HepG2 (cell line): ENCODE measurements at regions not wholly inside any gene's neighbourhood (a gene's known extent, or its start where the extent isn't known, plus 50 kb on each side); places are given as distances from the start of the nearest gene placed in this dataset.
A peak's percentile ranks its signal among the peaks of the same experiment; 100 is the strongest.

Source experiments
- ATAC-seq: fragments of 200-7000 bp; cut with Tn5 transposase; 3 replicates; pipeline ENCODE4 v1.9.1; 2020; ENCODE audit warnings: mild to moderate bottlenecking, moderate library complexity
- BruUV-seq: library from RNA; stranded (reverse); fragments of 400-500 nt; replicated peaks from 2 replicates; lab custom pipeline; 2021; lab: Mats Ljungman, UMichigan
- CTCF ChIA-PET: fragments of 300-600 bp; formaldehyde crosslinking; extraction: SDS; loops from one replicate; lab custom pipeline; 2021; ENCODE audit warnings: low total read pairs, inconsistent platforms, low intra/inter-chr PET ratio; lab: Yijun Ruan, JAX
- POLR2A ChIA-PET: fragments of 350-600 bp; sonication (Branson Sonifier 250); formaldehyde crosslinking; loops from one replicate; lab custom pipeline; 2020; ENCODE audit warnings: antibody characterized with exemption, inconsistent platforms; lab: Yijun Ruan, JAX
- DNase-seq: peaks from one replicate; pipeline ENCODE4 v3.0.0-alpha.2; 2015; ENCODE audit warnings: low spot score
- FAIRE-seq: peaks from 3 replicates; lab custom pipeline; 2011; peaks lifted over from hg19 to GRCh38; lab: Jason Lieb, UNC
- H2AFZ ChIP-seq: one replicate; pipeline ENCODE4 v1.6.1; 2011; ENCODE audit warnings: low read length, inconsistent platforms
- H3K27ac ChIP-seq: fragments of 300-600 bp; 3 replicates; pipeline ENCODE4 v1.8.0; 2011; ENCODE audit warnings: mixed run types, mild to moderate bottlenecking, mixed read lengths, low read length, inconsistent platforms; ENCODE audit not compliant: insufficient read depth; ENCODE audit errors: extremely low read length
- H3K27me3 ChIP-seq, 2 experiments: fragments of 200-600 bp in 1 of 2; 2 replicates in 1 of 2; 3 replicates in 1 of 2; pipeline versions ENCODE4 v1.6.0 to v1.8.0; 2011; ENCODE audit warnings: low read length in 2 of 2, mild to moderate bottlenecking in 2 of 2, moderate library complexity in 2 of 2, inconsistent platforms in 1 of 2; ENCODE audit not compliant: insufficient read depth in 2 of 2, control insufficient read depth in 1 of 2
- H3K36me3 ChIP-seq, 2 experiments: fragments of 200-600 bp in 1 of 2; replicated peaks in 1 of 2; 2 replicates in 1 of 2; 3 replicates in 1 of 2; pipeline versions ENCODE4 v1.5.1 to v1.8.0; 2011; ENCODE audit warnings: low read length in 2 of 2, inconsistent platforms in 1 of 2; ENCODE audit not compliant: insufficient read depth in 2 of 2, control insufficient read depth in 1 of 2
- H3K4me1 ChIP-seq: 2 replicates; pipeline ENCODE4 v1.5.1; 2012; ENCODE audit warnings: low read length, inconsistent platforms; ENCODE audit not compliant: insufficient read depth
- H3K4me2 ChIP-seq: 2 replicates; pipeline ENCODE4 v1.6.0; 2011; ENCODE audit warnings: low read depth, low read length, inconsistent platforms
- H3K4me3 ChIP-seq, 3 experiments: fragments of 200-600 bp in 1 of 3; sonication (generic), shearing (Covaris generic) in 1 of 3; replicated peaks in 1 of 3; 2 replicates each; pipeline ENCODE4 v1.5.1; 2011 to 2016; ENCODE audit warnings: low read length in 3 of 3, inconsistent platforms in 2 of 3, low read depth in 2 of 3, mild to moderate bottlenecking in 2 of 3, control low read depth in 1 of 3, mixed read lengths in 1 of 3; ENCODE audit not compliant: insufficient read depth in 1 of 3
- H3K79me2 ChIP-seq: one replicate; pipeline ENCODE4 v1.6.1; 2011; ENCODE audit warnings: low read length, inconsistent platforms; ENCODE audit not compliant: insufficient read depth
- H3K9ac ChIP-seq: 2 replicates; pipeline ENCODE4 v1.6.0; 2011; ENCODE audit warnings: mild to moderate bottlenecking, low read depth, low read length, inconsistent platforms; ENCODE audit not compliant: insufficient read depth
- H3K9me3 ChIP-seq: 2 replicates; pipeline ENCODE4 v1.5.1; 2012; ENCODE audit warnings: mild to moderate bottlenecking, low read length
- H4K20me1 ChIP-seq: 2 replicates; pipeline ENCODE4 v1.6.0; 2011; ENCODE audit warnings: inconsistent platforms, mild to moderate bottlenecking, low read length, moderate library complexity; ENCODE audit not compliant: insufficient read depth
- BORCS8-MEF2B ChIP-seq: sonication (generic); formaldehyde crosslinking; IDR thresholded peaks from 2 replicates; pipeline ENCODE4 v1.8.0; 2022; ENCODE audit warnings: mild to moderate bottlenecking, missing genetic modification reagents
- BRF2 ChIP-seq: sonication (generic); formaldehyde crosslinking; IDR thresholded peaks from 2 replicates; pipeline ENCODE4 v1.8.1; 2022; ENCODE audit warnings: mild to moderate bottlenecking, missing genetic modification reagents
- E2F2 ChIP-seq: sonication (generic); formaldehyde crosslinking; IDR thresholded peaks from 2 replicates; pipeline ENCODE4 v1.4.0; 2020; ENCODE audit warnings: missing genetic modification reagents, borderline replicate concordance
- HDAC1 ChIP-seq: sonication (generic); formaldehyde crosslinking; IDR thresholded peaks from 2 replicates; pipeline ENCODE4 v1.5.1; 2020; ENCODE audit warnings: mild to moderate bottlenecking, missing genetic modification reagents
- ZNF12 ChIP-seq: sonication (generic); formaldehyde crosslinking; IDR thresholded peaks from 2 replicates; pipeline ENCODE4 v1.5.0; 2020; ENCODE audit warnings: missing genetic modification reagents
- ZNF564 ChIP-seq: sonication (generic); formaldehyde crosslinking; IDR thresholded peaks from 2 replicates; pipeline ENCODE4 v1.8.1; 2023; ENCODE audit warnings: mild to moderate bottlenecking, missing genetic modification reagents
- ZNF83 ChIP-seq: sonication (generic); formaldehyde crosslinking; IDR thresholded peaks from 2 replicates; pipeline ENCODE4 v1.4.0; 2020; ENCODE audit warnings: missing genetic modification reagents, mild to moderate bottlenecking, borderline replicate concordance
- in situ Hi-C: cut with HindIII; loops from 2 replicates; pipeline ENCODE4 v1.10.0; 2017; ENCODE audit warnings: low pct_unique_long_range_greater_than_20kb; ENCODE audit not compliant: extremely low pct_ligation_motif_present
- intact Hi-C: fragments of 100-400 bp; cut with micrococcal nuclease; formaldehyde crosslinking; loops from one replicate; pipeline ENCODE4 v1.10.0; 2022; ENCODE audit not compliant: unreplicated experiment
- TF ChIP-seq, protein P1 (sequence below): sonication (generic); formaldehyde crosslinking; conservative IDR thresholded peaks from 2 replicates; pipeline ENCODE4 v1.4.0; 2020; ENCODE audit warnings: missing genetic modification reagents
- TF ChIP-seq, protein P2 (sequence below): sonication (generic); formaldehyde crosslinking; IDR thresholded peaks from 2 replicates; pipeline ENCODE4 v1.4.0; 2020; ENCODE audit warnings: mild to moderate bottlenecking, missing genetic modification reagents

GRCh38 chr2:224276251-224276650, 125.7 kb downstream of the FAM124B start:
- Histone ChIP-seq H3K4me3 (no peak overlapping the region), H3K4me2 (no peak overlapping the region), H3K27me3 (no peaks in the 10 kb centered on the region), H3K27ac (no peak overlapping the region), H3K36me3 (no peaks in the 10 kb centered on the region), H2AFZ (no peak overlapping the region), H3K9ac (no peak overlapping the region), H3K9me3 (no peaks in the 10 kb centered on the region), H4K20me1 (no peaks in the 10 kb centered on the region), H3K4me1 (peaks cover 23% of the 10 kb centered on the region), H3K79me2 (no peaks in the 10 kb centered on the region)
- FAIRE-seq (no peak), DNase-seq (no peak), ATAC-seq (no peak)
- TF ChIP-seq ZNF83 (CRISPR knock-in tag) (no peak), E2F2 (CRISPR knock-in tag) (no peak), ZNF564 (peak; percentile 95), HDAC1 (CRISPR knock-in tag) (no peak), ZNF12 (CRISPR knock-in tag) (peak; percentile 66; the same call in 1 of the 2 replicates), BORCS8-MEF2B (CRISPR knock-in tag) (no peak), BRF2 (CRISPR knock-in tag) (no peak)
- TF ChIP-seq, protein P1, sequence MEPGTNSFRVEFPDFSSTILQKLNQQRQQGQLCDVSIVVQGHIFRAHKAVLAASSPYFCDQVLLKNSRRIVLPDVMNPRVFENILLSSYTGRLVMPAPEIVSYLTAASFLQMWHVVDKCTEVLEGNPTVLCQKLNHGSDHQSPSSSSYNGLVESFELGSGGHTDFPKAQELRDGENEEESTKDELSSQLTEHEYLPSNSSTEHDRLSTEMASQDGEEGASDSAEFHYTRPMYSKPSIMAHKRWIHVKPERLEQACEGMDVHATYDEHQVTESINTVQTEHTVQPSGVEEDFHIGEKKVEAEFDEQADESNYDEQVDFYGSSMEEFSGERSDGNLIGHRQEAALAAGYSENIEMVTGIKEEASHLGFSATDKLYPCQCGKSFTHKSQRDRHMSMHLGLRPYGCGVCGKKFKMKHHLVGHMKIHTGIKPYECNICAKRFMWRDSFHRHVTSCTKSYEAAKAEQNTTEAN = no peak
- TF ChIP-seq, protein P2, sequence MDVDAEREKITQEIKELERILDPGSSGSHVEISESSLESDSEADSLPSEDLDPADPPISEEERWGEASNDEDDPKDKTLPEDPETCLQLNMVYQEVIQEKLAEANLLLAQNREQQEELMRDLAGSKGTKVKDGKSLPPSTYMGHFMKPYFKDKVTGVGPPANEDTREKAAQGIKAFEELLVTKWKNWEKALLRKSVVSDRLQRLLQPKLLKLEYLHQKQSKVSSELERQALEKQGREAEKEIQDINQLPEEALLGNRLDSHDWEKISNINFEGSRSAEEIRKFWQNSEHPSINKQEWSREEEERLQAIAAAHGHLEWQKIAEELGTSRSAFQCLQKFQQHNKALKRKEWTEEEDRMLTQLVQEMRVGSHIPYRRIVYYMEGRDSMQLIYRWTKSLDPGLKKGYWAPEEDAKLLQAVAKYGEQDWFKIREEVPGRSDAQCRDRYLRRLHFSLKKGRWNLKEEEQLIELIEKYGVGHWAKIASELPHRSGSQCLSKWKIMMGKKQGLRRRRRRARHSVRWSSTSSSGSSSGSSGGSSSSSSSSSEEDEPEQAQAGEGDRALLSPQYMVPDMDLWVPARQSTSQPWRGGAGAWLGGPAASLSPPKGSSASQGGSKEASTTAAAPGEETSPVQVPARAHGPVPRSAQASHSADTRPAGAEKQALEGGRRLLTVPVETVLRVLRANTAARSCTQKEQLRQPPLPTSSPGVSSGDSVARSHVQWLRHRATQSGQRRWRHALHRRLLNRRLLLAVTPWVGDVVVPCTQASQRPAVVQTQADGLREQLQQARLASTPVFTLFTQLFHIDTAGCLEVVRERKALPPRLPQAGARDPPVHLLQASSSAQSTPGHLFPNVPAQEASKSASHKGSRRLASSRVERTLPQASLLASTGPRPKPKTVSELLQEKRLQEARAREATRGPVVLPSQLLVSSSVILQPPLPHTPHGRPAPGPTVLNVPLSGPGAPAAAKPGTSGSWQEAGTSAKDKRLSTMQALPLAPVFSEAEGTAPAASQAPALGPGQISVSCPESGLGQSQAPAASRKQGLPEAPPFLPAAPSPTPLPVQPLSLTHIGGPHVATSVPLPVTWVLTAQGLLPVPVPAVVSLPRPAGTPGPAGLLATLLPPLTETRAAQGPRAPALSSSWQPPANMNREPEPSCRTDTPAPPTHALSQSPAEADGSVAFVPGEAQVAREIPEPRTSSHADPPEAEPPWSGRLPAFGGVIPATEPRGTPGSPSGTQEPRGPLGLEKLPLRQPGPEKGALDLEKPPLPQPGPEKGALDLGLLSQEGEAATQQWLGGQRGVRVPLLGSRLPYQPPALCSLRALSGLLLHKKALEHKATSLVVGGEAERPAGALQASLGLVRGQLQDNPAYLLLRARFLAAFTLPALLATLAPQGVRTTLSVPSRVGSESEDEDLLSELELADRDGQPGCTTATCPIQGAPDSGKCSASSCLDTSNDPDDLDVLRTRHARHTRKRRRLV (CRISPR knock-in tag) = no peak
- intact Hi-C loops = loop anchor here (10.0 kb wide), 1 partner anchor 101 kb away; no protein-coding TSS in a partner anchor
- ChIA-PET CTCF (no interaction called here), POLR2A (no interaction called here)
- BruUV-seq = no TSS peak
- in situ Hi-C loops = no loop called here
